ENCODE measurements at regions not wholly inside any gene's neighbourhood (a gene's known extent, or its start where the extent isn't known, plus 50 kb on each side); places are given as distances from the start of the nearest gene placed in this dataset.

- Histone ChIP-seq H3K9me3 (ENCODE audit: control insufficient read depth, insufficient read depth, low read length) (peaks cover 4% of the 10 kb centered on the region), H3K27ac (ENCODE audit: low read length) (no peak overlapping the region), H3K27me3 (ENCODE audit: control insufficient read depth, insufficient read depth, low read length) (no peaks in the 10 kb centered on the region), H3K36me3 (ENCODE audit: control insufficient read depth, insufficient read depth, low read length) (no peaks in the 10 kb centered on the region), H3K4me1 (ENCODE audit: control insufficient read depth, insufficient read depth, low read length) (no peaks in the 10 kb centered on the region), H3K4me3 (ENCODE audit: low read length) (no peak overlapping the region)
- no peak overlapping the region for H3K27ac Mint-ChIP-seq
- H3K36me3 Mint-ChIP-seq: no peaks in the 10 kb centered on the region
- peaks cover 6 to 12% of the 10 kb centered on the region in 2 donors for H3K9me3 Mint-ChIP-seq
- DNase-seq (no peak), ATAC-seq (no peak)
- no peak overlapping the region for H3K4me3 Mint-ChIP-seq
- TF ChIP-seq CTCF (IDR thresholded peaks at IDR 0.05): no peak
- H3K27me3 Mint-ChIP-seq (ENCODE audit: low read depth in 2 of 2): no peaks in the 10 kb centered on the region
- 83% methylated on average over 3 of the region's 3 CpGs for WGBS (ENCODE audit: insufficient coverage)
- intact Hi-C loops (cut with micrococcal nuclease): no loop called here
- H3K4me1 Mint-ChIP-seq: no peaks in the 10 kb centered on the region
Measured at GRCh38 chr6:9896806-9897205, 518.1 kb downstream of the TFAP2A start.

- ATAC-seq (no peak), DNase-seq (no peak)
- intact Hi-C loops (cut with micrococcal nuclease): no loop called here
- Mint-ChIP-seq H3K27me3 (ENCODE audit: low read depth in 2 of 2) (no peaks in the 10 kb centered on the region), H3K36me3 (no peaks in the 10 kb centered on the region), H3K4me1 (no peaks in the 10 kb centered on the region), H3K27ac (no peak overlapping the region), H3K9me3 (peaks cover 9 to 16% of the 10 kb centered on the region in 2 donors), H3K4me3 (no peak overlapping the region)
- Histone ChIP-seq H3K4me1 (ENCODE audit: control insufficient read depth, insufficient read depth, low read length) (no peaks in the 10 kb centered on the region), H3K9me3 (ENCODE audit: control insufficient read depth, insufficient read depth, low read length) (peaks cover 3% of the 10 kb centered on the region), H3K4me3 (ENCODE audit: low read length) (no peak overlapping the region), H3K27me3 (ENCODE audit: control insufficient read depth, insufficient read depth, low read length) (no peaks in the 10 kb centered on the region), H3K36me3 (ENCODE audit: control insufficient read depth, insufficient read depth, low read length) (no peaks in the 10 kb centered on the region), H3K27ac (ENCODE audit: low read length) (no peak overlapping the region)
- WGBS (ENCODE audit: insufficient coverage): 87% methylated on average over 3 of the region's 4 CpGs
- TF ChIP-seq CTCF (IDR thresholded peaks at IDR 0.05): no peak
Measured at GRCh38 chr6:9890893-9891292, 524.0 kb downstream of the TFAP2A start.

GRCh38 chr6:9890469-9890868 is 524.4 kb downstream of the TFAP2A start:
- ATAC-seq: no peak
- no peak for DNase-seq
- no peaks in the 10 kb centered on the region for H3K27me3 Mint-ChIP-seq (ENCODE audit: low read depth in 2 of 2)
- no peaks in the 10 kb centered on the region for H3K4me1 ChIP-seq (ENCODE audit: control insufficient read depth, insufficient read depth, low read length)
- H3K9me3 ChIP-seq (ENCODE audit: control insufficient read depth, insufficient read depth, low read length): peaks cover 3% of the 10 kb centered on the region
- no peaks in the 10 kb centered on the region for H3K27me3 ChIP-seq (ENCODE audit: control insufficient read depth, insufficient read depth, low read length)
- no CpG with 5 or more reads among the region's 3 CpGs for WGBS (ENCODE audit: insufficient coverage)
- peaks cover 6 to 14% of the 10 kb centered on the region in 2 donors for H3K9me3 Mint-ChIP-seq
- no peak overlapping the region for H3K27ac ChIP-seq (ENCODE audit: low read length)
- H3K27ac Mint-ChIP-seq: no peak overlapping the region
- TF ChIP-seq CTCF (IDR thresholded peaks at IDR 0.05): no peak
- H3K36me3 Mint-ChIP-seq: no peaks in the 10 kb centered on the region
- H3K4me3 Mint-ChIP-seq: no peak overlapping the region
- intact Hi-C loops (cut with micrococcal nuclease): no loop called here
- H3K4me1 Mint-ChIP-seq: no peaks in the 10 kb centered on the region
- H3K36me3 ChIP-seq (ENCODE audit: control insufficient read depth, insufficient read depth, low read length): no peaks in the 10 kb centered on the region
- H3K4me3 ChIP-seq (ENCODE audit: low read length): no peak overlapping the region

GRCh38 chr6:9878535-9878934 is 536.3 kb downstream of the TFAP2A start:
- no peaks in the 10 kb centered on the region for H3K36me3 ChIP-seq (ENCODE audit: control insufficient read depth, insufficient read depth, low read length)
- H3K4me3 Mint-ChIP-seq: no peak overlapping the region
- H3K9me3 ChIP-seq (ENCODE audit: control insufficient read depth, insufficient read depth, low read length): peaks cover 10% of the 10 kb centered on the region
- TF ChIP-seq CTCF (IDR thresholded peaks at IDR 0.05): no peak
- H3K4me3 ChIP-seq (ENCODE audit: low read length): no peak overlapping the region
- DNase-seq (no peak), ATAC-seq (no peak)
- no CpG with 5 or more reads among the region's 1 CpG for WGBS (ENCODE audit: insufficient coverage)
- H3K27me3 Mint-ChIP-seq (ENCODE audit: low read depth in 2 of 2): no peaks in the 10 kb centered on the region
- H3K4me1 Mint-ChIP-seq: no peaks in the 10 kb centered on the region
- H3K27me3 ChIP-seq (ENCODE audit: control insufficient read depth, insufficient read depth, low read length): no peaks in the 10 kb centered on the region
- H3K27ac Mint-ChIP-seq: no peak overlapping the region
- no peak overlapping the region for H3K27ac ChIP-seq (ENCODE audit: low read length)
- intact Hi-C loops (cut with micrococcal nuclease): no loop called here
- H3K36me3 Mint-ChIP-seq: peaks cover 9% of the 10 kb centered on the region
- no peaks in the 10 kb centered on the region for H3K4me1 ChIP-seq (ENCODE audit: control insufficient read depth, insufficient read depth, low read length)
- H3K9me3 Mint-ChIP-seq: peaks cover 5 to 23% of the 10 kb centered on the region in 2 donors

Measured in natural killer cell (primary cell).